ENCODE measurements at regions not wholly inside any gene's neighbourhood (a gene's known extent, or its start where the extent isn't known, plus 50 kb on each side); places are given as distances from the start of the nearest gene placed in this dataset.

- DNase-seq = no peak
These were observed 73.1 kb upstream of the KCNA4 start for GRCh38 chr11:30089921-30090320.

- no peak for DNase-seq
These were observed 74.4 kb upstream of the KCNA4 start for GRCh38 chr11:30091246-30091645.

GRCh38 chr11:30091737-30092136, 74.9 kb upstream of the KCNA4 start:
- no peak for DNase-seq

GRCh38 chr11:30092518-30092917, 75.7 kb upstream of the KCNA4 start:
- no peak for DNase-seq

- DNase-seq = no peak
These were observed 83.7 kb upstream of the KCNA4 start for GRCh38 chr11:30100495-30100894.

GRCh38 chr11:30106222-30107181, 89.7 kb upstream of the KCNA4 start:
- DNase-seq = no peak

GRCh38 chr11:30107899-30108298, 91.1 kb upstream of the KCNA4 start:
- DNase-seq = peak in 9 of 56 donors; percentile 5 to 63 (median 32)

GRCh38 chr11:30109774-30110173, 92.9 kb upstream of the KCNA4 start:
- no peak for DNase-seq

- DNase-seq = no peak
These were observed 93.9 kb upstream of the KCNA4 start for GRCh38 chr11:30110691-30111090.

GRCh38 chr11:30111786-30112185, 95.0 kb upstream of the KCNA4 start:
- DNase-seq = no peak

- DNase-seq = no peak
These were observed 96.6 kb upstream of the KCNA4 start for GRCh38 chr11:30113326-30113898.

- no peak for DNase-seq
These were observed 99.7 kb upstream of the KCNA4 start for GRCh38 chr11:30116512-30116911.

GRCh38 chr11:30120045-30120589, 103.3 kb upstream of the KCNA4 start:
- DNase-seq = no peak

GRCh38 chr11:30125456-30125855, 105.4 kb upstream of the FSHB start:
- no peak for DNase-seq

- peak in 6 of 56 donors; percentile 0 to 15 (median 2) for DNase-seq
These were observed 102.4 kb upstream of the FSHB start for GRCh38 chr11:30128269-30128932.

GRCh38 chr11:30131535-30131934, 99.3 kb upstream of the FSHB start:
- no peak for DNase-seq

- no peak for DNase-seq
These were observed 97.5 kb upstream of the FSHB start for GRCh38 chr11:30133281-30133680.

- DNase-seq = peak in 1 of 56 donors; percentile 1
These were observed 87.6 kb upstream of the FSHB start for GRCh38 chr11:30143098-30143705.

GRCh38 chr11:30147293-30147692, 83.5 kb upstream of the FSHB start:
- DNase-seq = no peak

- no peak for DNase-seq
These were observed 80.8 kb upstream of the FSHB start for GRCh38 chr11:30149998-30150397.

- DNase-seq = no peak
These were observed 80.4 kb upstream of the FSHB start for GRCh38 chr11:30150425-30150824.

GRCh38 chr11:30153008-30153407, 77.8 kb upstream of the FSHB start:
- DNase-seq = no peak
